ENCODE measurements at regions not wholly inside any gene's neighbourhood (a gene's known extent, or its start where the extent isn't known, plus 50 kb on each side); places are given as distances from the start of the nearest gene placed in this dataset.

GRCh38 chr4:184273166-184274147 is 55.8 kb upstream of the ENPP6 start:
- TF ChIP-seq, protein P1, sequence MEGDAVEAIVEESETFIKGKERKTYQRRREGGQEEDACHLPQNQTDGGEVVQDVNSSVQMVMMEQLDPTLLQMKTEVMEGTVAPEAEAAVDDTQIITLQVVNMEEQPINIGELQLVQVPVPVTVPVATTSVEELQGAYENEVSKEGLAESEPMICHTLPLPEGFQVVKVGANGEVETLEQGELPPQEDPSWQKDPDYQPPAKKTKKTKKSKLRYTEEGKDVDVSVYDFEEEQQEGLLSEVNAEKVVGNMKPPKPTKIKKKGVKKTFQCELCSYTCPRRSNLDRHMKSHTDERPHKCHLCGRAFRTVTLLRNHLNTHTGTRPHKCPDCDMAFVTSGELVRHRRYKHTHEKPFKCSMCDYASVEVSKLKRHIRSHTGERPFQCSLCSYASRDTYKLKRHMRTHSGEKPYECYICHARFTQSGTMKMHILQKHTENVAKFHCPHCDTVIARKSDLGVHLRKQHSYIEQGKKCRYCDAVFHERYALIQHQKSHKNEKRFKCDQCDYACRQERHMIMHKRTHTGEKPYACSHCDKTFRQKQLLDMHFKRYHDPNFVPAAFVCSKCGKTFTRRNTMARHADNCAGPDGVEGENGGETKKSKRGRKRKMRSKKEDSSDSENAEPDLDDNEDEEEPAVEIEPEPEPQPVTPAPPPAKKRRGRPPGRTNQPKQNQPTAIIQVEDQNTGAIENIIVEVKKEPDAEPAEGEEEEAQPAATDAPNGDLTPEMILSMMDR (IDR thresholded peaks at IDR 0.05), result no peak
- TF ChIP-seq EZH2 (IDR thresholded peaks at IDR 0.05; ENCODE audit: borderline replicate concordance, insufficient read depth, low read depth, low read length, poor library complexity, severe bottlenecking), result no peak
